GM23338 (cell line): ENCODE measurements at regions not wholly inside any gene's neighbourhood (a gene's known extent, or its start where the extent isn't known, plus 50 kb on each side); places are given as distances from the start of the nearest gene placed in this dataset.

Experiments
- ATAC-seq: fragments of 200-7000 bp; cut with Tn5 transposase; 3 replicates; pipeline ENCODE4 v1.9.1; 2020
- DNase-seq: peaks from one replicate; pipeline ENCODE4 v3.0.0-alpha.2; 2015; ENCODE audit warnings: low spot score
- H2AFZ ChIP-seq: fragments of 200-600 bp; sonication (generic); 2 replicates; pipeline ENCODE4 v1.8.0; 2016; ENCODE audit warnings: antibody characterized with exemption, mild to moderate bottlenecking, moderate library complexity
- H3F3A ChIP-seq: fragments of 200-600 bp; sonication (generic); replicated peaks from 2 replicates; pipeline ENCODE4 v1.8.0; 2017; ENCODE audit warnings: antibody characterized with exemption, mixed run types, low read depth
- H3K27ac ChIP-seq: fragments of 200-600 bp; sonication (generic); 2 replicates; pipeline ENCODE4 v1.6.1; 2016; ENCODE audit warnings: low read depth
- H3K27me3 ChIP-seq: fragments of 200-600 bp; sonication (generic); 2 replicates; pipeline ENCODE4 v1.8.0; 2016; ENCODE audit warnings: mild to moderate bottlenecking, mixed run types, moderate library complexity; ENCODE audit not compliant: insufficient read depth
- H3K36me3 ChIP-seq: fragments of 200-600 bp; sonication (generic); 2 replicates; pipeline ENCODE4 v1.8.0; 2016; ENCODE audit warnings: mild to moderate bottlenecking; ENCODE audit not compliant: insufficient read depth
- H3K4me1 ChIP-seq: fragments of 200-600 bp; sonication (generic); 2 replicates; pipeline ENCODE4 v1.8.0; 2016; ENCODE audit warnings: mild to moderate bottlenecking, moderate library complexity; ENCODE audit not compliant: insufficient read depth
- H3K4me2 ChIP-seq: fragments of 200-600 bp; sonication (generic); 2 replicates; pipeline ENCODE4 v1.7.1; 2017; ENCODE audit warnings: mixed run types
- H3K4me3 ChIP-seq: fragments of 200-600 bp; sonication (generic); 2 replicates; pipeline ENCODE4 v1.6.1; 2016; ENCODE audit warnings: mixed run types
- H3K79me2 ChIP-seq: fragments of 200-600 bp; sonication (generic); replicated peaks from 2 replicates; pipeline ENCODE4 v1.8.0; 2017; ENCODE audit warnings: mild to moderate bottlenecking; ENCODE audit not compliant: insufficient read depth
- H3K9me2 ChIP-seq: fragments of 200-600 bp; sonication (generic); 2 replicates; pipeline ENCODE4 v1.8.0; 2017; ENCODE audit not compliant: insufficient read depth
- H4K20me1 ChIP-seq: fragments of 200-600 bp; sonication (generic); replicated peaks from 2 replicates; pipeline ENCODE4 v1.8.0; 2017; ENCODE audit warnings: mild to moderate bottlenecking; ENCODE audit not compliant: insufficient read depth
- H3K27ac Mint-ChIP-seq: 2 replicates; pipeline ENCODE4 v1.8.0; 2020; ENCODE audit warnings: inconsistent platforms, mild to moderate bottlenecking, moderate library complexity, mixed read lengths
- H3K27me3 Mint-ChIP-seq: 3 replicates; pipeline ENCODE4 v1.8.0; 2022; ENCODE audit warnings: low read depth, mild to moderate bottlenecking, moderate library complexity, mixed read lengths, inconsistent platforms; ENCODE audit not compliant: insufficient read depth, poor library complexity
- H3K36me3 Mint-ChIP-seq: 3 replicates; pipeline ENCODE4 v1.8.0; 2021; ENCODE audit warnings: low read depth, mild to moderate bottlenecking, inconsistent platforms, moderate library complexity, mixed read lengths
- H3K4me1 Mint-ChIP-seq: 3 replicates; pipeline ENCODE4 v1.8.0; 2020; ENCODE audit warnings: mild to moderate bottlenecking, inconsistent platforms, mixed read lengths
- H3K4me3 Mint-ChIP-seq: 3 replicates; pipeline ENCODE4 v1.8.0; 2021; ENCODE audit warnings: moderate library complexity, mild to moderate bottlenecking, inconsistent platforms, mixed read lengths
- H3K9me3 Mint-ChIP-seq: 3 replicates; pipeline ENCODE4 v1.8.0; 2020; ENCODE audit warnings: moderate library complexity, mild to moderate bottlenecking, inconsistent platforms, mixed read lengths
- CTCF ChIP-seq, 2 experiments: fragments of 200-600 bp in 1 of 2; sonication (generic) in 1 of 2; conservative IDR thresholded peaks; 2 replicates each; pipeline versions ENCODE4 v1.5.1 to v1.6.1; 2016 to 2017; ENCODE audit warnings: antibody characterized with exemption in 2 of 2, low read depth in 2 of 2, mild to moderate bottlenecking in 2 of 2, moderate library complexity in 1 of 2
- ETS1 ChIP-seq: IDR thresholded peaks from 2 replicates; pipeline ENCODE4 v1.6.1; 2016; ENCODE audit warnings: antibody characterized with exemption
- JUNB ChIP-seq: IDR thresholded peaks from one replicate; pipeline ENCODE4 v1.6.1; 2016; ENCODE audit warnings: antibody characterized with exemption; ENCODE audit not compliant: unreplicated experiment
- NANOG ChIP-seq: IDR thresholded peaks from 2 replicates; pipeline ENCODE4 v1.6.1; 2016; ENCODE audit warnings: antibody characterized with exemption, borderline replicate concordance
- ZNF114 ChIP-seq: fragments of 250-450 bp; sonication (Bioruptor Pico); IDR thresholded peaks from 2 replicates; pipeline ENCODE4 v1.5.0; 2020; ENCODE audit warnings: mild to moderate bottlenecking, moderate library complexity
- ZNF462 ChIP-seq: fragments of 250-450 bp; sonication (Bioruptor Pico); IDR thresholded peaks from 2 replicates; pipeline ENCODE4 v1.5.0; 2020; ENCODE audit warnings: mild to moderate bottlenecking, moderate library complexity

GRCh38 chr1:181169281-181169865 lies 80.9 kb downstream of the IER5 start (continued):
- no peak for TF ChIP-seq ZNF462 (CRISPR knock-in tag)

DNA sequence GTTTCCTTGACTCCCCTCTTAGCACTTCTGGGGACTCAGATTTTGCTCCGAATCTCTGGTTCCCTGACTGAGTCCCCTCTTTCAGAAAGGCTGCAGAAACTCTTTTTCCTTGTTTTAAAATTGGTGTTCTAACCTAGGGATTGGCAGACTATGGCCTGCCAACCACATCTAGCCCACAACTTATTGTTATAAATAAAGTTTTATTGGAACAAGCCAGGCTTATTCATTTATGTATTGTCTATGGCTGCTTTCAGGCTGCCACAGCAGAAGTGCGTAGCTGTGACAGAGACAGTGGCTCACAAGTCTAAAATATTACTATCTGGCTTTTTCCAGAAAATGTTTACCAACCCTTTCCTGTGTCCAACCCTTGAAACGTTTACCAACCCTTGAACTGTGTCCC lies 81.7 kb downstream of the IER5 start:
- Histone ChIP-seq H3K4me1 (no peaks in the 10 kb centered on the region; the same call in 1 of the 2 replicates), H2AFZ (no peak overlapping the region), H4K20me1 (no peaks in the 10 kb centered on the region), H3K27ac (no peak overlapping the region), H3K4me3 (no peak overlapping the region), H3K79me2 (no peaks in the 10 kb centered on the region), H3F3A (no peaks in the 10 kb centered on the region), H3K36me3 (no peaks in the 10 kb centered on the region), H3K27me3 (no peaks in the 10 kb centered on the region), H3K9me2 (no peaks in the 10 kb centered on the region), H3K4me2 (no peak overlapping the region)
- Mint-ChIP-seq H3K9me3 (peaks cover 10% of the 10 kb centered on the region), H3K27me3 (peaks cover 10% of the 10 kb centered on the region), H3K4me1 (peaks cover 8% of the 10 kb centered on the region), H3K27ac (no peak overlapping the region), H3K36me3 (0 out of 3 replicates have a peak, but pooled peaks cover 5% of the 10 kb centered on the region), H3K4me3 (no peak overlapping the region)
- DNase-seq (no peak), ATAC-seq (no peak)
- TF ChIP-seq ZNF114 (no peak), CTCF (conservative IDR thresholded peaks at IDR 0.05; ENCODE audit: low read depth in 2 of 2) (no peak), ETS1 (no peak), ZNF462 (CRISPR knock-in tag) (no peak), NANOG (no peak), JUNB (no peak)
